PC-3 (cell line): ENCODE measurements at regions not wholly inside any gene's neighbourhood (a gene's known extent, or its start where the extent isn't known, plus 50 kb on each side); places are given as distances from the start of the nearest gene placed in this dataset.

Experiments used
- ATAC-seq: fragments of 200-7000 bp; cut with Tn5 transposase; 2 replicates; pipeline ENCODE4 v1.9.1; 2020; ENCODE audit warnings: mild to moderate bottlenecking, moderate library complexity
- BruUV-seq: library from RNA; stranded (reverse); fragments of 400-500 nt; replicated peaks from 2 replicates; lab custom pipeline; 2021; lab: Mats Ljungman, UMichigan
- CTCF ChIA-PET: fragments of 300-600 bp; sonication (Branson Sonifier 250); formaldehyde crosslinking; loops from one replicate; lab custom pipeline; 2022; ENCODE audit warnings: antibody characterized with exemption; lab: Charles Lee
- POLR2A ChIA-PET: fragments of 300-600 bp; sonication (Branson Sonifier 250); formaldehyde crosslinking; loops from one replicate; lab custom pipeline; 2022; ENCODE audit warnings: antibody characterized with exemption; ENCODE audit not compliant: unreplicated experiment; lab: Charles Lee
- DNase-seq: peaks from one replicate; pipeline ENCODE4 v3.0.0-alpha.2; 2015
- H2AFZ ChIP-seq: fragments of 300-600 bp; sonication (generic); 2 replicates; pipeline ENCODE4 v1.6.0; 2016; ENCODE audit warnings: antibody characterized with exemption, low read length
- H3F3A ChIP-seq: fragments of 300-600 bp; sonication (generic); one replicate; pipeline ENCODE4 v1.6.0; 2017; ENCODE audit warnings: antibody characterized with exemption, low read length, control low read depth, mild to moderate bottlenecking; ENCODE audit not compliant: unreplicated experiment
- H3K27ac ChIP-seq: fragments of 300-600 bp; sonication (generic); 2 replicates; pipeline ENCODE4 v1.5.1; 2016; ENCODE audit warnings: mild to moderate bottlenecking, low read length
- H3K27me3 ChIP-seq: fragments of 300-600 bp; sonication (generic); 2 replicates; pipeline ENCODE4 v1.6.1; 2016; ENCODE audit warnings: low read length, mixed read lengths
- H3K36me3 ChIP-seq: fragments of 300-600 bp; sonication (generic); 2 replicates; pipeline ENCODE4 v1.6.1; 2016; ENCODE audit warnings: low read depth, mixed run types, low read length, mixed read lengths
- H3K4me1 ChIP-seq: fragments of 300-600 bp; sonication (generic); 2 replicates; pipeline ENCODE4 v1.5.1; 2016; ENCODE audit warnings: low read length; ENCODE audit not compliant: insufficient read depth
- H3K4me2 ChIP-seq: fragments of 300-600 bp; sonication (generic); 2 replicates; pipeline ENCODE4 v1.6.0; 2016; ENCODE audit warnings: low read length
- H3K4me3 ChIP-seq: fragments of 300-600 bp; sonication (generic); 2 replicates; pipeline ENCODE4 v1.5.1; 2016; ENCODE audit warnings: mild to moderate bottlenecking, low read length, mixed read lengths
- H3K79me2 ChIP-seq: fragments of 300-600 bp; sonication (generic); 2 replicates; pipeline ENCODE4 v1.6.1; 2017; ENCODE audit warnings: low read length, mixed read lengths
- H3K9ac ChIP-seq: fragments of 300-600 bp; sonication (generic); 2 replicates; pipeline ENCODE4 v1.6.0; 2016; ENCODE audit warnings: mild to moderate bottlenecking, low read length
- H3K9me2 ChIP-seq: fragments of 300-600 bp; sonication (generic); replicated peaks from 2 replicates; pipeline ENCODE4 v1.6.1; 2016; ENCODE audit warnings: mixed run types, low read length, mixed read lengths
- H3K9me3 ChIP-seq: fragments of 300-600 bp; sonication (generic); 2 replicates; pipeline ENCODE4 v1.6.1; 2016; ENCODE audit warnings: low read length, mixed read lengths
- H4K20me1 ChIP-seq: fragments of 300-600 bp; sonication (generic); 2 replicates; pipeline ENCODE4 v1.6.1; 2016; ENCODE audit warnings: low read length, mixed read lengths
- EZH2 ChIP-seq: fragments of 300-600 bp; sonication (generic); IDR thresholded peaks from one replicate; pipeline ENCODE4 v1.6.1; 2017; ENCODE audit warnings: antibody characterized with exemption, mild to moderate bottlenecking, low read length; ENCODE audit not compliant: unreplicated experiment
- EZH2phosphoT487 ChIP-seq: fragments of 300-600 bp; sonication (generic); IDR thresholded peaks from 2 replicates; pipeline ENCODE4 v1.6.1; 2018; ENCODE audit warnings: mild to moderate bottlenecking, antibody characterized with exemption, low read length, borderline replicate concordance
- intact Hi-C: fragments of 100-400 bp; cut with micrococcal nuclease; formaldehyde crosslinking; loops from 2 replicates; pipeline ENCODE4 v1.9.0; 2023
- TF ChIP-seq, protein P1 (sequence below): fragments of 300-600 bp; sonication (generic); conservative IDR thresholded peaks from 2 replicates; pipeline ENCODE4 v1.5.1; 2017; ENCODE audit warnings: antibody characterized with exemption, low read depth, mild to moderate bottlenecking, low read length

DNA sequence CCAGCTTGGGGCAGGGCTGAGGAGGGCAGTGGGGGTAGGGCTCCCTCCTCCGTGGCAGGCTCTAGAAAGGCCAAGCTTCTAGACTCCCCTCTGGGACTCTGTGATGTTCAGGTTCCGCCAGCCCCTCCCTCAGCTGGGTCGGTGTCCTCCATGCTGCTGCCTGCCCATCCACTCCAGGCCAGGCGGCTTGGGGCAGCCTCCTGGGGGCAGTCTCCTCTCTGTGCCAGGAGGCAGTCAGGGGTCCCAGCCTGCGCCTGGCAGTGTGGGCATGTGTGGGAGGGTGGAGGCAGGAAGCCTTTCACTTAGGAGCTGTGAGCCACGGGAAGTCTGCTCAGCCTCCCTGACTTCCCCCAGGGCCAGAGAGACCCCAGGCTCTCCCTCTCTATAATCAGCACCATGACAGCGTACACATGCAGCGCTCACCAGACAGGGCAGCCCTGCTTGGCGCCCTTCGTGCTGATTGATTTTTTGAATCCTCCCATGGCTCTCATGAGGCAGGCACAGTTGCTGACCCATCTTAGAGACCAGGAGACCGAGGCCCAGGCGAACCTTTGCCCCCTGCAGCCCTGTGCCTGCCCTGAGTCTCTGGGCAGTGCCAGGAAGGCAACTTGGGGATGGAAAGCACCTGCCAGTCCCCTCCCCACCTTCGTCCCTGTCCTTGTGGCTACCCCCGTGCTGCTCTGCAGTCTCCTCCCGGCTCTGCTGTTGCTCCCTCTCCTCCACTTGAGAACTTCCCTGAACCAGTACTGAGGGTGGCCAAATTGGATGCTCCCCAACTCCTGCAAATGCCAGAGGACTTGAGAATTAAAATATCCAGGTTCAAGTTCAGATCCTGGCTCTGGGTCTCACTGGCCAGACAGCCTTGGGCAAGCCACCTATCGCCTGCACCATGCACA, 234.7 kb upstream of the GSE1 start:
- Histone ChIP-seq H3K9me2 (no peaks in the 10 kb centered on the region), H2AFZ (no peak overlapping the region), H3K4me1 (no peaks in the 10 kb centered on the region), H3K9ac (no peak overlapping the region), H3K9me3 (no peaks in the 10 kb centered on the region), H4K20me1 (no peaks in the 10 kb centered on the region), H3K4me3 (no peak overlapping the region), H3K36me3 (no peaks in the 10 kb centered on the region), H3K4me2 (no peak overlapping the region), H3K27me3 (no peaks in the 10 kb centered on the region), H3K79me2 (no peaks in the 10 kb centered on the region), H3F3A (no peaks in the 10 kb centered on the region), H3K27ac (no peak overlapping the region)
- CTCF ChIA-PET = no interaction called here
- POLR2A ChIA-PET = no interaction called here
- DNase-seq (no peak), ATAC-seq (no peak)
- intact Hi-C loops = no loop called here
- TF ChIP-seq, protein P1, sequence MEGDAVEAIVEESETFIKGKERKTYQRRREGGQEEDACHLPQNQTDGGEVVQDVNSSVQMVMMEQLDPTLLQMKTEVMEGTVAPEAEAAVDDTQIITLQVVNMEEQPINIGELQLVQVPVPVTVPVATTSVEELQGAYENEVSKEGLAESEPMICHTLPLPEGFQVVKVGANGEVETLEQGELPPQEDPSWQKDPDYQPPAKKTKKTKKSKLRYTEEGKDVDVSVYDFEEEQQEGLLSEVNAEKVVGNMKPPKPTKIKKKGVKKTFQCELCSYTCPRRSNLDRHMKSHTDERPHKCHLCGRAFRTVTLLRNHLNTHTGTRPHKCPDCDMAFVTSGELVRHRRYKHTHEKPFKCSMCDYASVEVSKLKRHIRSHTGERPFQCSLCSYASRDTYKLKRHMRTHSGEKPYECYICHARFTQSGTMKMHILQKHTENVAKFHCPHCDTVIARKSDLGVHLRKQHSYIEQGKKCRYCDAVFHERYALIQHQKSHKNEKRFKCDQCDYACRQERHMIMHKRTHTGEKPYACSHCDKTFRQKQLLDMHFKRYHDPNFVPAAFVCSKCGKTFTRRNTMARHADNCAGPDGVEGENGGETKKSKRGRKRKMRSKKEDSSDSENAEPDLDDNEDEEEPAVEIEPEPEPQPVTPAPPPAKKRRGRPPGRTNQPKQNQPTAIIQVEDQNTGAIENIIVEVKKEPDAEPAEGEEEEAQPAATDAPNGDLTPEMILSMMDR = no peak
- TF ChIP-seq EZH2phosphoT487 (no peak), EZH2 (no peak)
- BruUV-seq = no TSS peak

DNA sequence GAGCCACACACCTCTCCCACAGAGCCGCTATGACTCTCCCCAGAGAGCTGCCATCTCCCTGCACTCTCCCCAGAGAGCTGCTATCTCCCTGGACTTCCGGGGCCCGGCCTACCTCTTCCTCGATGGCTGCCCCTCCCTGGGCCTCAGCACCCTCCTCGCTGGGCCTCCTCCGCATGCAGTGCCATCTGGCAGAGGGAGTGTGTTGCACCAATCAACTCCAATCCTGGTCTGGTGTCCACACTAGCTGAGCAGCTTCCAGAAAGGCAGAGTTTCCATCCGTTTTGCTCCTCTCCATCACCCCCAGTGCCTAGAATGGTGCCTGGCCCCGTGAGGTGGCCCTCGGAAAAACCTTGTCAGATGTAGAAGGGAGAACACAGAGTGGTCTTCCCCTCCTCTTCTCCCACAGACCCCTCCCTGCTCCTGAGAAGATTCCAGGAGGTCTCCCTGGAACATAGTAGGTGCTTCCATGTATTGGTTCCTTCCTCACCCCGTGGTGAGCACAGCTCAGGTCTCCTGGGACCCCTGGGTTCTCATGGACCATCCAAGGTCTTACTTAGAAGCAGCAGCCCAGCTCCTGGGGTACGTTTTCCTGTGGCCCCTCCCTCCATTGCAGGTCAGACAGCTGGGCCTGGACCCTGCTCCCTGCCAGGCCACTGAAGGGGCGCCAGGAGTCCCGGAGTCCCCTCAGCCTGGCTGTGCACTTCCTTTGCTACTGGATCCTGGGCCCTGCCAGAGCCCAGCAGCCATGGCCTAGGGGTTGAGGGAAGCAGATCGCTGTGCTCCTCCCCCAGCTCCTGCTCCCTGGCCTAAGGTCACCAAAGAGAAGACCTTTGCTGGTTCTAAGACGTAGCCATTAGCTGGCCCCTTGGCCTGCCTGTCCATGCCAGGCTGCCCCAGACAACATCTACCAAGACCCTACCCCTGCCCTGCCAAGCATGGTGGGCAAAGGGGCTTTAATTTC, 233.8 kb upstream of the GSE1 start:
- Histone ChIP-seq H3K9me3 (no peaks in the 10 kb centered on the region), H3K4me2 (no peak overlapping the region), H3K9ac (no peak overlapping the region), H4K20me1 (no peaks in the 10 kb centered on the region), H3K27ac (no peak overlapping the region), H2AFZ (no peak overlapping the region), H3K27me3 (no peaks in the 10 kb centered on the region), H3K4me1 (no peaks in the 10 kb centered on the region), H3K4me3 (no peak overlapping the region), H3K79me2 (no peaks in the 10 kb centered on the region), H3F3A (no peaks in the 10 kb centered on the region), H3K9me2 (no peaks in the 10 kb centered on the region), H3K36me3 (no peaks in the 10 kb centered on the region)
- intact Hi-C loops = no loop called here
- POLR2A ChIA-PET = no interaction called here
- BruUV-seq = no TSS peak
- TF ChIP-seq, protein P1 = no peak
- no peak for TF ChIP-seq EZH2phosphoT487
- no peak for TF ChIP-seq EZH2
- CTCF ChIA-PET = no interaction called here
- DNase-seq (no peak), ATAC-seq (no peak)
